IMR-90 (cell line): ENCODE measurements at regions not wholly inside any gene's neighbourhood (a gene's known extent, or its start where the extent isn't known, plus 50 kb on each side); places are given as distances from the start of the nearest gene placed in this dataset.

Experiments used
- ATAC-seq: fragments of 200-7000 bp; cut with Tn5 transposase; 2 replicates; pipeline ENCODE4 v1.9.1; 2020; ENCODE audit warnings: low read depth, mild to moderate bottlenecking, moderate library complexity
- BruUV-seq: library from RNA; stranded (reverse); fragments of 400-500 nt; replicated peaks from 2 replicates; lab custom pipeline; 2021; lab: Mats Ljungman, UMichigan
- CTCF ChIA-PET: fragments of 300-600 bp; formaldehyde crosslinking; extraction: SDS; loops from one replicate; lab custom pipeline; 2021; ENCODE audit warnings: antibody characterized with exemption; lab: Yijun Ruan, JAX
- POLR2A ChIA-PET: fragments of 300-600 bp; sonication (Branson Sonifier 250); formaldehyde crosslinking; loops from one replicate; lab custom pipeline; 2022; ENCODE audit warnings: antibody characterized with exemption; ENCODE audit not compliant: unreplicated experiment; lab: Charles Lee
- DNase-seq: peaks from one replicate; pipeline ENCODE4 v3.0.0; 2013
- H2AFZ ChIP-seq: replicated peaks from 2 replicates; pipeline ENCODE3; 2013; ENCODE audit warnings: low read length, mild to moderate bottlenecking; ENCODE audit not compliant: poor library complexity
- H2AK5ac ChIP-seq: 2 replicates; pipeline ENCODE4 v1.6.1; 2013; ENCODE audit warnings: low read depth, low read length, inconsistent platforms
- H2AK9ac ChIP-seq: replicated peaks from 2 replicates; pipeline ENCODE3; 2013; ENCODE audit warnings: mild to moderate bottlenecking, low read depth, low read length, moderate library complexity; ENCODE audit not compliant: poor library complexity
- H2BK120ac ChIP-seq: 2 replicates; pipeline ENCODE4 v1.6.1; 2013; ENCODE audit warnings: low read depth, low read length, inconsistent platforms
- H2BK15ac ChIP-seq: 3 replicates; pipeline ENCODE4 v1.6.1; 2013; ENCODE audit warnings: low read depth, low read length, inconsistent platforms
- H2BK20ac ChIP-seq: 2 replicates; pipeline ENCODE4 v1.6.1; 2013; ENCODE audit warnings: low read depth, mild to moderate bottlenecking, inconsistent platforms, low read length, moderate library complexity
- H2BK5ac ChIP-seq: 2 replicates; pipeline ENCODE4 v1.6.1; 2013; ENCODE audit warnings: mild to moderate bottlenecking, low read depth, low read length, inconsistent platforms; ENCODE audit not compliant: poor library complexity, severe bottlenecking
- H3K14ac ChIP-seq: replicated peaks from 2 replicates; pipeline ENCODE4 v1.6.1; 2013; ENCODE audit warnings: low read depth, low read length, inconsistent platforms
- H3K18ac ChIP-seq: 2 replicates; pipeline ENCODE4 v1.6.1; 2013; ENCODE audit warnings: low read depth, low read length, control low read depth
- H3K23ac ChIP-seq: 2 replicates; pipeline ENCODE4 v1.6.1; 2013; ENCODE audit warnings: low read depth, low read length, inconsistent platforms
- H3K27ac ChIP-seq: 2 replicates; pipeline ENCODE4 v1.5.1; 2013; ENCODE audit warnings: mild to moderate bottlenecking, control low read depth, low read length; ENCODE audit not compliant: insufficient read depth
- H3K27me3 ChIP-seq: 2 replicates; pipeline ENCODE4 v1.6.1; 2013; ENCODE audit warnings: low read length; ENCODE audit not compliant: control insufficient read depth, insufficient read depth
- H3K36me3 ChIP-seq: 2 replicates; pipeline ENCODE4 v1.6.1; 2013; ENCODE audit warnings: low read length, mixed read lengths; ENCODE audit not compliant: control insufficient read depth, insufficient read depth
- H3K4ac ChIP-seq: 2 replicates; pipeline ENCODE4 v1.6.1; 2013; ENCODE audit warnings: low read depth, low read length, inconsistent platforms
- H3K4me1 ChIP-seq: 2 replicates; pipeline ENCODE4 v1.6.1; 2013; ENCODE audit warnings: low read length, mixed read lengths; ENCODE audit not compliant: control insufficient read depth, insufficient read depth
- H3K4me2 ChIP-seq: 2 replicates; pipeline ENCODE4 v1.6.1; 2013; ENCODE audit warnings: low read depth, mild to moderate bottlenecking, control low read depth, low read length, moderate library complexity
- H3K4me3 ChIP-seq: 2 replicates; pipeline ENCODE4 v1.5.1; 2013; ENCODE audit warnings: low read depth, mild to moderate bottlenecking, control low read depth, low read length, moderate library complexity; ENCODE audit not compliant: insufficient read depth
- H3K56ac ChIP-seq: 2 replicates; pipeline ENCODE4 v1.6.1; 2013; ENCODE audit warnings: low read length, inconsistent platforms; ENCODE audit not compliant: insufficient read depth; ENCODE audit errors: extremely low read depth
- H3K79me1 ChIP-seq, 2 experiments: 2 replicates each; pipeline ENCODE4 v1.6.1; 2013; ENCODE audit warnings: low read length in 2 of 2, inconsistent platforms in 1 of 2, low read depth in 1 of 2
- H3K9ac ChIP-seq: 2 replicates; pipeline ENCODE4 v1.6.1; 2013; ENCODE audit warnings: low read depth, low read length, control low read depth
- H3K9me1 ChIP-seq: 2 replicates; pipeline ENCODE4 v1.6.1; 2013; ENCODE audit warnings: low read length, inconsistent platforms; ENCODE audit not compliant: insufficient read depth
- H3K9me3 ChIP-seq: 2 replicates; pipeline ENCODE4 v1.6.1; 2013; ENCODE audit warnings: low read length; ENCODE audit not compliant: control insufficient read depth, insufficient read depth
- H4K20me1 ChIP-seq: 2 replicates; pipeline ENCODE4 v1.6.1; 2013; ENCODE audit warnings: low read length, inconsistent platforms; ENCODE audit not compliant: insufficient read depth
- H4K5ac ChIP-seq: 2 replicates; pipeline ENCODE4 v1.6.1; 2013; ENCODE audit warnings: mild to moderate bottlenecking, low read depth, low read length, control low read depth
- H4K8ac ChIP-seq, 2 experiments: 2 replicates each; pipeline ENCODE4 v1.6.1; 2013; ENCODE audit warnings: low read depth in 2 of 2, low read length in 2 of 2, control low read depth in 1 of 2, inconsistent platforms in 1 of 2
- H4K91ac ChIP-seq: 2 replicates; pipeline ENCODE4 v1.6.1; 2013; ENCODE audit warnings: low read depth, low read length, inconsistent platforms; ENCODE audit not compliant: insufficient read depth
- BHLHE40 ChIP-seq: fragments of 150-350 bp; IDR thresholded peaks from 2 replicates; pipeline ENCODE4 v1.6.1; 2016; ENCODE audit warnings: mild to moderate bottlenecking, low read depth, low read length
- ELK1 ChIP-seq: fragments of 150-350 bp; IDR thresholded peaks from 2 replicates; pipeline ENCODE4 v1.6.1; 2016; ENCODE audit warnings: low read depth, mild to moderate bottlenecking, low read length, moderate library complexity, borderline replicate concordance
- MAFK ChIP-seq: IDR thresholded peaks from 2 replicates; pipeline ENCODE4 v1.6.1; 2012; ENCODE audit warnings: low read depth, low read length, improper control_type of control experiment
- MXI1 ChIP-seq: IDR thresholded peaks from 2 replicates; pipeline ENCODE4 v1.6.1; 2012; ENCODE audit warnings: low read depth, mild to moderate bottlenecking, low read length, moderate library complexity, borderline replicate concordance
- NFE2L2 ChIP-seq: fragments of 150-350 bp; IDR thresholded peaks from 2 replicates; pipeline ENCODE4 v1.6.1; 2016; ENCODE audit warnings: low read depth, mild to moderate bottlenecking, low read length
- POLR2A ChIP-seq: IDR thresholded peaks from 2 replicates; pipeline ENCODE4 v1.6.1; 2012; ENCODE audit warnings: mild to moderate bottlenecking, low read depth, low read length
- RCOR1 ChIP-seq: IDR thresholded peaks from 2 replicates; pipeline ENCODE4 v1.6.1; 2012; ENCODE audit warnings: mild to moderate bottlenecking, low read length, improper control_type of control experiment; ENCODE audit not compliant: insufficient replicate concordance
- WGBS, 2 experiments: methylation state at CpG; one replicate each; pipeline versions ENCODE4 v1.1.5 to v1.1.7; 2013; ENCODE audit warnings: missing lambda C conversion rate in 2 of 2; ENCODE audit not compliant: insufficient read length in 1 of 2; ENCODE audit errors: extremely low coverage in 2 of 2; 5-methylcytosine and 5-hydroxymethylcytosine counted together
- dilution Hi-C: fragments of 300-500 bp; cut with HindIII; formaldehyde crosslinking; loops from one replicate; pipeline ENCODE4 v1.14.3; 2018; ENCODE audit warnings: low sequenced_read_pairs; ENCODE audit not compliant: unreplicated experiment
- in situ Hi-C: fragments of 300-500 bp; cut with MboI; formaldehyde crosslinking; loops from 3 replicates; pipeline ENCODE4 v1.14.3; 2019; ENCODE audit warnings: low sequenced_read_pairs, inconsistent platforms, mixed read lengths
- intact Hi-C: fragments of 100-400 bp; cut with micrococcal nuclease; formaldehyde crosslinking; loops from 2 replicates; pipeline ENCODE4 v1.10.0; 2022

- POLR2A ChIA-PET = no interaction called here
- H3K4me1 ChIP-seq = no peaks in the 10 kb centered on the region
Observed at GRCh38 chr3:22010997-22011396, 260.0 kb upstream of the ZNF385D start.

More at GRCh38 chr3:22010997-22011396, 260.0 kb upstream of the ZNF385D start:
- H3K27me3 ChIP-seq = no peaks in the 10 kb centered on the region
- no peak overlapping the region for H3K23ac ChIP-seq
- H2AK9ac ChIP-seq = no peak overlapping the region
- BruUV-seq = no TSS peak
- H2AFZ ChIP-seq = no peak overlapping the region
- H3K9me1 ChIP-seq = no peaks in the 10 kb centered on the region
- no peak overlapping the region for H4K8ac ChIP-seq
- H3K9me3 ChIP-seq = no peaks in the 10 kb centered on the region
- no peak overlapping the region for H3K18ac ChIP-seq
- H3K27ac ChIP-seq = no peak overlapping the region
- H2BK15ac ChIP-seq = no peak overlapping the region
- no peak overlapping the region for H3K14ac ChIP-seq
- no CpG with 5 or more reads among the region's 2 CpGs for WGBS, 2 experiments
- H4K20me1 ChIP-seq = no peaks in the 10 kb centered on the region
- H3K4me3 ChIP-seq = no peak overlapping the region
- no peak overlapping the region for H3K9ac ChIP-seq
- H4K5ac ChIP-seq = no peak overlapping the region
- H3K56ac ChIP-seq = no peak overlapping the region
- no peak overlapping the region for H2BK120ac ChIP-seq
- in situ Hi-C loops (no loop called here), dilution Hi-C loops (no loop called here), intact Hi-C loops (no loop called here)
- ATAC-seq = no peak
- no peaks in the 10 kb centered on the region for H3K79me1 ChIP-seq
- no peak overlapping the region for H4K91ac ChIP-seq
- CTCF ChIA-PET = no interaction called here
- H2BK5ac ChIP-seq = no peak overlapping the region
- TF ChIP-seq MAFK (peak; percentile 80), RCOR1 (no peak), NFE2L2 (no peak), BHLHE40 (no peak), ELK1 (no peak), MXI1 (no peak), POLR2A (no peak)
- DNase-seq = no peak
- no peak overlapping the region for H3K4ac ChIP-seq
- H3K36me3 ChIP-seq = no peaks in the 10 kb centered on the region
- no peak overlapping the region for H2AK5ac ChIP-seq
- H3K4me2 ChIP-seq = no peak overlapping the region
- H2BK20ac ChIP-seq = no peak overlapping the region
